IMR-90 (cell line): ENCODE measurements at regions not wholly inside any gene's neighbourhood (a gene's known extent, or its start where the extent isn't known, plus 50 kb on each side); places are given as distances from the start of the nearest gene placed in this dataset.

Experiments used
- ATAC-seq: fragments of 200-7000 bp; cut with Tn5 transposase; 2 replicates; pipeline ENCODE4 v1.9.1; 2020; ENCODE audit warnings: low read depth, mild to moderate bottlenecking, moderate library complexity
- BruUV-seq: library from RNA; stranded (reverse); fragments of 400-500 nt; replicated peaks from 2 replicates; lab custom pipeline; 2021; lab: Mats Ljungman, UMichigan
- CTCF ChIA-PET: fragments of 300-600 bp; formaldehyde crosslinking; extraction: SDS; loops from one replicate; lab custom pipeline; 2021; ENCODE audit warnings: antibody characterized with exemption; lab: Yijun Ruan, JAX
- POLR2A ChIA-PET: fragments of 300-600 bp; sonication (Branson Sonifier 250); formaldehyde crosslinking; loops from one replicate; lab custom pipeline; 2022; ENCODE audit warnings: antibody characterized with exemption; ENCODE audit not compliant: unreplicated experiment; lab: Charles Lee
- DNase-seq: peaks from one replicate; pipeline ENCODE4 v3.0.0; 2013
- H2AFZ ChIP-seq: replicated peaks from 2 replicates; pipeline ENCODE3; 2013; ENCODE audit warnings: low read length, mild to moderate bottlenecking; ENCODE audit not compliant: poor library complexity
- H2AK5ac ChIP-seq: 2 replicates; pipeline ENCODE4 v1.6.1; 2013; ENCODE audit warnings: low read depth, low read length, inconsistent platforms
- H2AK9ac ChIP-seq: replicated peaks from 2 replicates; pipeline ENCODE3; 2013; ENCODE audit warnings: mild to moderate bottlenecking, low read depth, low read length, moderate library complexity; ENCODE audit not compliant: poor library complexity
- H2BK120ac ChIP-seq: 2 replicates; pipeline ENCODE4 v1.6.1; 2013; ENCODE audit warnings: low read depth, low read length, inconsistent platforms
- H2BK15ac ChIP-seq: 3 replicates; pipeline ENCODE4 v1.6.1; 2013; ENCODE audit warnings: low read depth, low read length, inconsistent platforms
- H2BK20ac ChIP-seq: 2 replicates; pipeline ENCODE4 v1.6.1; 2013; ENCODE audit warnings: low read depth, mild to moderate bottlenecking, inconsistent platforms, low read length, moderate library complexity
- H2BK5ac ChIP-seq: 2 replicates; pipeline ENCODE4 v1.6.1; 2013; ENCODE audit warnings: mild to moderate bottlenecking, low read depth, low read length, inconsistent platforms; ENCODE audit not compliant: poor library complexity, severe bottlenecking
- H3K14ac ChIP-seq: replicated peaks from 2 replicates; pipeline ENCODE4 v1.6.1; 2013; ENCODE audit warnings: low read depth, low read length, inconsistent platforms
- H3K18ac ChIP-seq: 2 replicates; pipeline ENCODE4 v1.6.1; 2013; ENCODE audit warnings: low read depth, low read length, control low read depth
- H3K23ac ChIP-seq: 2 replicates; pipeline ENCODE4 v1.6.1; 2013; ENCODE audit warnings: low read depth, low read length, inconsistent platforms
- H3K27ac ChIP-seq: 2 replicates; pipeline ENCODE4 v1.5.1; 2013; ENCODE audit warnings: mild to moderate bottlenecking, control low read depth, low read length; ENCODE audit not compliant: insufficient read depth
- H3K27me3 ChIP-seq: 2 replicates; pipeline ENCODE4 v1.6.1; 2013; ENCODE audit warnings: low read length; ENCODE audit not compliant: control insufficient read depth, insufficient read depth
- H3K36me3 ChIP-seq: 2 replicates; pipeline ENCODE4 v1.6.1; 2013; ENCODE audit warnings: low read length, mixed read lengths; ENCODE audit not compliant: control insufficient read depth, insufficient read depth
- H3K4ac ChIP-seq: 2 replicates; pipeline ENCODE4 v1.6.1; 2013; ENCODE audit warnings: low read depth, low read length, inconsistent platforms
- H3K4me1 ChIP-seq: 2 replicates; pipeline ENCODE4 v1.6.1; 2013; ENCODE audit warnings: low read length, mixed read lengths; ENCODE audit not compliant: control insufficient read depth, insufficient read depth
- H3K4me2 ChIP-seq: 2 replicates; pipeline ENCODE4 v1.6.1; 2013; ENCODE audit warnings: low read depth, mild to moderate bottlenecking, control low read depth, low read length, moderate library complexity
- H3K4me3 ChIP-seq: 2 replicates; pipeline ENCODE4 v1.5.1; 2013; ENCODE audit warnings: low read depth, mild to moderate bottlenecking, control low read depth, low read length, moderate library complexity; ENCODE audit not compliant: insufficient read depth
- H3K56ac ChIP-seq: 2 replicates; pipeline ENCODE4 v1.6.1; 2013; ENCODE audit warnings: low read length, inconsistent platforms; ENCODE audit not compliant: insufficient read depth; ENCODE audit errors: extremely low read depth
- H3K79me1 ChIP-seq, 2 experiments: 2 replicates each; pipeline ENCODE4 v1.6.1; 2013; ENCODE audit warnings: low read length in 2 of 2, inconsistent platforms in 1 of 2, low read depth in 1 of 2
- H3K9ac ChIP-seq: 2 replicates; pipeline ENCODE4 v1.6.1; 2013; ENCODE audit warnings: low read depth, low read length, control low read depth
- H3K9me1 ChIP-seq: 2 replicates; pipeline ENCODE4 v1.6.1; 2013; ENCODE audit warnings: low read length, inconsistent platforms; ENCODE audit not compliant: insufficient read depth
- H3K9me3 ChIP-seq: 2 replicates; pipeline ENCODE4 v1.6.1; 2013; ENCODE audit warnings: low read length; ENCODE audit not compliant: control insufficient read depth, insufficient read depth
- H4K20me1 ChIP-seq: 2 replicates; pipeline ENCODE4 v1.6.1; 2013; ENCODE audit warnings: low read length, inconsistent platforms; ENCODE audit not compliant: insufficient read depth
- H4K5ac ChIP-seq: 2 replicates; pipeline ENCODE4 v1.6.1; 2013; ENCODE audit warnings: mild to moderate bottlenecking, low read depth, low read length, control low read depth
- H4K8ac ChIP-seq, 2 experiments: 2 replicates each; pipeline ENCODE4 v1.6.1; 2013; ENCODE audit warnings: low read depth in 2 of 2, low read length in 2 of 2, control low read depth in 1 of 2, inconsistent platforms in 1 of 2
- H4K91ac ChIP-seq: 2 replicates; pipeline ENCODE4 v1.6.1; 2013; ENCODE audit warnings: low read depth, low read length, inconsistent platforms; ENCODE audit not compliant: insufficient read depth
- BHLHE40 ChIP-seq: fragments of 150-350 bp; IDR thresholded peaks from 2 replicates; pipeline ENCODE4 v1.6.1; 2016; ENCODE audit warnings: mild to moderate bottlenecking, low read depth, low read length
- CHD1 ChIP-seq: IDR thresholded peaks from 2 replicates; pipeline ENCODE4 v1.6.1; 2012; ENCODE audit warnings: low read depth, low read length, improper control_type of control experiment
- MAZ ChIP-seq: IDR thresholded peaks from 2 replicates; pipeline ENCODE4 v1.6.1; 2012; ENCODE audit warnings: low read depth, mild to moderate bottlenecking, low read length, improper control_type of control experiment, moderate library complexity, borderline replicate concordance
- NFE2L2 ChIP-seq: fragments of 150-350 bp; IDR thresholded peaks from 2 replicates; pipeline ENCODE4 v1.6.1; 2016; ENCODE audit warnings: low read depth, mild to moderate bottlenecking, low read length
- RFX5 ChIP-seq: IDR thresholded peaks from 2 replicates; pipeline ENCODE4 v1.8.0; 2012; ENCODE audit warnings: low read depth, mild to moderate bottlenecking, low read length, moderate library complexity
- WGBS, 2 experiments: methylation state at CpG; one replicate each; pipeline versions ENCODE4 v1.1.5 to v1.1.7; 2013; ENCODE audit warnings: missing lambda C conversion rate in 2 of 2; ENCODE audit not compliant: insufficient read length in 1 of 2; ENCODE audit errors: extremely low coverage in 2 of 2; 5-methylcytosine and 5-hydroxymethylcytosine counted together
- dilution Hi-C: fragments of 300-500 bp; cut with HindIII; formaldehyde crosslinking; loops from one replicate; pipeline ENCODE4 v1.14.3; 2018; ENCODE audit warnings: low sequenced_read_pairs; ENCODE audit not compliant: unreplicated experiment
- in situ Hi-C: fragments of 300-500 bp; cut with MboI; formaldehyde crosslinking; loops from 3 replicates; pipeline ENCODE4 v1.14.3; 2019; ENCODE audit warnings: low sequenced_read_pairs, inconsistent platforms, mixed read lengths
- intact Hi-C: fragments of 100-400 bp; cut with micrococcal nuclease; formaldehyde crosslinking; loops from 2 replicates; pipeline ENCODE4 v1.10.0; 2022

- Histone ChIP-seq H4K8ac (no peak overlapping the region), H4K91ac (no peak overlapping the region), H3K23ac (no peak overlapping the region), H3K14ac (no peak overlapping the region), H2AFZ (no peak overlapping the region), H3K9me3 (0 out of 2 replicates have a peak, but pooled peaks cover 2% of the 10 kb centered on the region), H3K4me1 (no peaks in the 10 kb centered on the region), H3K56ac (no peak overlapping the region), H3K4me2 (no peak overlapping the region), H4K5ac (no peak overlapping the region), H2AK5ac (no peak overlapping the region), H3K79me1 (no peaks in the 10 kb centered on the region), H2BK15ac (no peak overlapping the region), H3K27ac (no peak overlapping the region), H3K4me3 (no peak overlapping the region), H3K4ac (no peak overlapping the region), H3K18ac (no peak overlapping the region), H4K20me1 (no peaks in the 10 kb centered on the region), H2BK20ac (no peak overlapping the region), H3K36me3 (no peaks in the 10 kb centered on the region), H3K9me1 (no peaks in the 10 kb centered on the region), H2BK5ac (no peak overlapping the region), H3K27me3 (no peaks in the 10 kb centered on the region), H2BK120ac (no peak overlapping the region), H2AK9ac (no peak overlapping the region), H3K9ac (no peak overlapping the region)
- BruUV-seq, result no TSS peak
- ChIA-PET POLR2A (no interaction called here), CTCF (no interaction called here)
- intact Hi-C loops, result no loop called here
- no peak for DNase-seq
- TF ChIP-seq RFX5 (no peak), MAZ (no peak), BHLHE40 (no peak), CHD1 (no peak), NFE2L2 (no peak)
- no peak for ATAC-seq
- dilution Hi-C loops, result no loop called here
- WGBS, 2 experiments, result no CpG with 5 or more reads among the region's 3 CpGs
- in situ Hi-C loops, result no loop called here
These were observed 58.9 kb upstream of the CTNNA2 start for GRCh38 chr2:79453918-79454317.
